G401 (cell line): ENCODE measurements at regions not wholly inside any gene's neighbourhood (a gene's known extent, or its start where the extent isn't known, plus 50 kb on each side); places are given as distances from the start of the nearest gene placed in this dataset.

Experiments used
- DNase-seq: peaks from one replicate; pipeline ENCODE4 v3.0.0-alpha.2; 2015; ENCODE audit warnings: low spot score
- in situ Hi-C: cut with HindIII; loops from 2 replicates; pipeline ENCODE4 v1.10.0; 2016; ENCODE audit warnings: low sequenced_read_pairs, mixed read lengths

GRCh38 chr3:180278583-180279188 lies 241.9 kb upstream of the PEX5L start:
- in situ Hi-C loops, result no loop called here
- DNase-seq, result no peak

GRCh38 chr3:180280555-180280954 lies 243.8 kb upstream of the PEX5L start:
- DNase-seq, result no peak
- in situ Hi-C loops, result no loop called here

- in situ Hi-C loops, result no loop called here
- DNase-seq, result no peak
These were observed 245.6 kb upstream of the PEX5L start for GRCh38 chr3:180282386-180282785.

GRCh38 chr3:180283251-180283650 lies 246.5 kb upstream of the PEX5L start:
- DNase-seq, result no peak
- in situ Hi-C loops, result no loop called here

GRCh38 chr3:180284331-180285110 lies 247.8 kb upstream of the PEX5L start:
- in situ Hi-C loops, result no loop called here
- no peak for DNase-seq

- in situ Hi-C loops, result no loop called here
- DNase-seq, result no peak
These were observed 251.0 kb upstream of the PEX5L start for GRCh38 chr3:180287703-180288102.

- DNase-seq, result no peak
- in situ Hi-C loops, result no loop called here
These were observed 252.1 kb upstream of the PEX5L start for GRCh38 chr3:180288816-180289215.

GRCh38 chr3:180290300-180290699 lies 253.6 kb upstream of the PEX5L start:
- in situ Hi-C loops, result no loop called here
- DNase-seq, result no peak

- DNase-seq, result no peak
- in situ Hi-C loops, result no loop called here
These were observed 257.7 kb upstream of the PEX5L start for GRCh38 chr3:180294282-180295027.

- in situ Hi-C loops, result no loop called here
- DNase-seq, result no peak
These were observed 259.1 kb upstream of the PEX5L start for GRCh38 chr3:180295811-180296210.

GRCh38 chr3:180296971-180297370 lies 260.2 kb upstream of the PEX5L start:
- no peak for DNase-seq
- in situ Hi-C loops, result no loop called here

- in situ Hi-C loops, result no loop called here
- no peak for DNase-seq
These were observed 269.4 kb upstream of the PEX5L start for GRCh38 chr3:180306155-180306554.

- no peak for DNase-seq
- in situ Hi-C loops, result no loop called here
These were observed 270.0 kb upstream of the PEX5L start for GRCh38 chr3:180306691-180307090.

- in situ Hi-C loops, result no loop called here
- no peak for DNase-seq
These were observed 274.5 kb upstream of the PEX5L start for GRCh38 chr3:180311242-180311641.

- no peak for DNase-seq
- in situ Hi-C loops, result no loop called here
These were observed 279.6 kb upstream of the PEX5L start for GRCh38 chr3:180316321-180316720.

GRCh38 chr3:180319461-180319860 lies 282.5 kb upstream of the TTC14 start:
- in situ Hi-C loops, result no loop called here
- DNase-seq, result no peak

GRCh38 chr3:180320631-180321030 lies 281.3 kb upstream of the TTC14 start:
- no peak for DNase-seq
- in situ Hi-C loops, result no loop called here

GRCh38 chr3:180321534-180321933 lies 280.4 kb upstream of the TTC14 start:
- in situ Hi-C loops, result no loop called here
- DNase-seq, result no peak

GRCh38 chr3:180322829-180323228 lies 279.1 kb upstream of the TTC14 start:
- DNase-seq, result no peak
- in situ Hi-C loops, result no loop called here

- in situ Hi-C loops, result no loop called here
- DNase-seq, result no peak
These were observed 277.2 kb upstream of the TTC14 start for GRCh38 chr3:180324791-180325190.
